ENCODE measurements at regions not wholly inside any gene's neighbourhood (a gene's known extent, or its start where the extent isn't known, plus 50 kb on each side); places are given as distances from the start of the nearest gene placed in this dataset.

- DNase-seq, result no peak
These were observed 165.0 kb upstream of the POU3F2 start for GRCh38 chr6:98669371-98669770.

GRCh38 chr6:98670045-98670746, 164.2 kb upstream of the POU3F2 start:
- no peak for DNase-seq
- in situ Hi-C loops (cut with MboI; ENCODE audit: low pct_unique_long_range_greater_than_20kb, low sequenced_read_pairs), result no loop called here

More at GRCh38 chr6:98669371-98669770, 165.0 kb upstream of the POU3F2 start:
- in situ Hi-C loops (cut with MboI; ENCODE audit: low pct_unique_long_range_greater_than_20kb, low sequenced_read_pairs), result no loop called here

- in situ Hi-C loops (cut with MboI; ENCODE audit: low pct_unique_long_range_greater_than_20kb, low sequenced_read_pairs), result no loop called here
These were observed 161.5 kb upstream of the POU3F2 start for GRCh38 chr6:98672681-98673475.

GRCh38 chr6:98678481-98678880, 155.9 kb upstream of the POU3F2 start:
- in situ Hi-C loops (cut with MboI; ENCODE audit: low pct_unique_long_range_greater_than_20kb, low sequenced_read_pairs), result no loop called here
- DNase-seq, result no peak

More at GRCh38 chr6:98672681-98673475, 161.5 kb upstream of the POU3F2 start:
- DNase-seq, result no peak

- in situ Hi-C loops (cut with MboI; ENCODE audit: low pct_unique_long_range_greater_than_20kb, low sequenced_read_pairs), result no loop called here
- DNase-seq, result no peak
These were observed 148.3 kb upstream of the POU3F2 start for GRCh38 chr6:98686008-98686601.

GRCh38 chr6:98687752-98688151, 146.6 kb upstream of the POU3F2 start:
- in situ Hi-C loops (cut with MboI; ENCODE audit: low pct_unique_long_range_greater_than_20kb, low sequenced_read_pairs), result no loop called here
- no peak for DNase-seq

- no peak for DNase-seq
- in situ Hi-C loops (cut with MboI; ENCODE audit: low pct_unique_long_range_greater_than_20kb, low sequenced_read_pairs), result no loop called here
These were observed 139.1 kb upstream of the POU3F2 start for GRCh38 chr6:98695091-98695801.

GRCh38 chr6:98711380-98711779, 123.0 kb upstream of the POU3F2 start:
- DNase-seq, result no peak
- in situ Hi-C loops (cut with MboI; ENCODE audit: low pct_unique_long_range_greater_than_20kb, low sequenced_read_pairs), result no loop called here

- no peak for DNase-seq
- in situ Hi-C loops (cut with MboI; ENCODE audit: low pct_unique_long_range_greater_than_20kb, low sequenced_read_pairs), result no loop called here
These were observed 118.0 kb upstream of the POU3F2 start for GRCh38 chr6:98716341-98716740.

GRCh38 chr6:98717322-98717877, 117.0 kb upstream of the POU3F2 start:
- in situ Hi-C loops (cut with MboI; ENCODE audit: low pct_unique_long_range_greater_than_20kb, low sequenced_read_pairs), result no loop called here
- DNase-seq, result no peak

- DNase-seq, result no peak
These were observed 116.4 kb upstream of the POU3F2 start for GRCh38 chr6:98717988-98718387.

GRCh38 chr6:98724537-98724936, 109.8 kb upstream of the POU3F2 start:
- in situ Hi-C loops (cut with MboI; ENCODE audit: low pct_unique_long_range_greater_than_20kb, low sequenced_read_pairs), result no loop called here
- no peak for DNase-seq

More at GRCh38 chr6:98717988-98718387, 116.4 kb upstream of the POU3F2 start:
- in situ Hi-C loops (cut with MboI; ENCODE audit: low pct_unique_long_range_greater_than_20kb, low sequenced_read_pairs), result no loop called here

GRCh38 chr6:98747273-98747672, 87.1 kb upstream of the POU3F2 start:
- in situ Hi-C loops (cut with MboI; ENCODE audit: low pct_unique_long_range_greater_than_20kb, low sequenced_read_pairs), result no loop called here
- DNase-seq, result no peak

- DNase-seq, result no peak
- in situ Hi-C loops (cut with MboI; ENCODE audit: low pct_unique_long_range_greater_than_20kb, low sequenced_read_pairs), result no loop called here
These were observed 86.4 kb upstream of the POU3F2 start for GRCh38 chr6:98747960-98748359.

GRCh38 chr6:98759459-98759858, 74.9 kb upstream of the POU3F2 start:
- no peak for DNase-seq
- in situ Hi-C loops (cut with MboI; ENCODE audit: low pct_unique_long_range_greater_than_20kb, low sequenced_read_pairs), result no loop called here

- DNase-seq, result no peak
- in situ Hi-C loops (cut with MboI; ENCODE audit: low pct_unique_long_range_greater_than_20kb, low sequenced_read_pairs), result no loop called here
These were observed 69.9 kb upstream of the POU3F2 start for GRCh38 chr6:98764373-98764911.

GRCh38 chr6:98769546-98769945, 64.8 kb upstream of the POU3F2 start:
- in situ Hi-C loops (cut with MboI; ENCODE audit: low pct_unique_long_range_greater_than_20kb, low sequenced_read_pairs), result no loop called here
- peak; percentile 3 for DNase-seq

- no peak for DNase-seq
- in situ Hi-C loops (cut with MboI; ENCODE audit: low pct_unique_long_range_greater_than_20kb, low sequenced_read_pairs), result no loop called here
These were observed 59.2 kb upstream of the POU3F2 start for GRCh38 chr6:98775205-98775604.

GRCh38 chr6:98777762-98778161, 56.6 kb upstream of the POU3F2 start:
- in situ Hi-C loops (cut with MboI; ENCODE audit: low pct_unique_long_range_greater_than_20kb, low sequenced_read_pairs), result no loop called here
- no peak for DNase-seq
